Transverse colon (tissue), 4 donors: ENCODE measurements at regions not wholly inside any gene's neighbourhood (a gene's known extent, or its start where the extent isn't known, plus 50 kb on each side); places are given as distances from the start of the nearest gene placed in this dataset.

Experiments
- POLR2A ChIP-seq: fragments of 450-650 bp; IDR thresholded peaks from one replicate; pipeline ENCODE4 v1.6.1; 2016; ENCODE audit warnings: antibody characterized with exemption, mild to moderate bottlenecking, moderate library complexity
- POLR2AphosphoS5 ChIP-seq, 3 donors: sonication (generic); formaldehyde crosslinking; IDR thresholded peaks; one replicate each; pipeline ENCODE4 v1.6.1; 2016; ENCODE audit warnings: antibody characterized with exemption in 3 of 3
- TF ChIP-seq, protein P1 (sequence below), 5 experiments: fragments of 200-600 bp in 3 of 5; fragments of 450-650 bp in 2 of 5; sonication (generic) in 3 of 5; IDR thresholded peaks; 1 replicate in 2 of 5; 2 replicates in 3 of 5; pipeline ENCODE4 v1.5.1; 2016 to 2017; ENCODE audit warnings: antibody characterized with exemption in 5 of 5, inconsistent platforms in 3 of 5, mild to moderate bottlenecking in 2 of 5, moderate library complexity in 1 of 5

DNA sequence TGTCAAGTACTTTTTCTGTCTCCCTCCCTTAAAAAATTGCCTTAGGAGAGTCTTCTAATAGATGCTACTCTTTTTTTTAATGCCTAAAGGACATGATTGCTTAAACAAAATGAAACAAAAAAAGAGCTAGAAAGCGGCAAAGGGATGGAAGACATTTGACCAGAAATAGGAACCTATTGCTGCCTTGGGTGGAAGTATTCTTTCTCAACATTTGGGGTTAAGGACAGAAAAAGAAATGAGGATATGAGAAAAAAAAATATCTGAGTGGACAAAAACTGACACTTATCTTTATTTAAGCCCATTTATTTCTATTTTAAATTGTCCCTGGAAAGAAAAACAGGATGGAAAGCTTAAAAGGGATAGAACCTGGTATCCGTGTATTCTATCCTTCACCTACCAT is 664.9 kb upstream of the CITED2 start:
- TF ChIP-seq, protein P1, sequence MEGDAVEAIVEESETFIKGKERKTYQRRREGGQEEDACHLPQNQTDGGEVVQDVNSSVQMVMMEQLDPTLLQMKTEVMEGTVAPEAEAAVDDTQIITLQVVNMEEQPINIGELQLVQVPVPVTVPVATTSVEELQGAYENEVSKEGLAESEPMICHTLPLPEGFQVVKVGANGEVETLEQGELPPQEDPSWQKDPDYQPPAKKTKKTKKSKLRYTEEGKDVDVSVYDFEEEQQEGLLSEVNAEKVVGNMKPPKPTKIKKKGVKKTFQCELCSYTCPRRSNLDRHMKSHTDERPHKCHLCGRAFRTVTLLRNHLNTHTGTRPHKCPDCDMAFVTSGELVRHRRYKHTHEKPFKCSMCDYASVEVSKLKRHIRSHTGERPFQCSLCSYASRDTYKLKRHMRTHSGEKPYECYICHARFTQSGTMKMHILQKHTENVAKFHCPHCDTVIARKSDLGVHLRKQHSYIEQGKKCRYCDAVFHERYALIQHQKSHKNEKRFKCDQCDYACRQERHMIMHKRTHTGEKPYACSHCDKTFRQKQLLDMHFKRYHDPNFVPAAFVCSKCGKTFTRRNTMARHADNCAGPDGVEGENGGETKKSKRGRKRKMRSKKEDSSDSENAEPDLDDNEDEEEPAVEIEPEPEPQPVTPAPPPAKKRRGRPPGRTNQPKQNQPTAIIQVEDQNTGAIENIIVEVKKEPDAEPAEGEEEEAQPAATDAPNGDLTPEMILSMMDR (IDR thresholded peaks at IDR 0.05) = no peak
- TF ChIP-seq POLR2A (no peak), POLR2AphosphoS5 (IDR thresholded peaks at IDR 0.05) (no peak)
